Mesothelial cell of epicardium (in vitro differentiated cells): ENCODE measurements at regions not wholly inside any gene's neighbourhood (a gene's known extent, or its start where the extent isn't known, plus 50 kb on each side); places are given as distances from the start of the nearest gene placed in this dataset.

Experiments used
- DNase-seq, 2 experiments: peaks; one replicate each; pipeline ENCODE4 v3.0.0; 2021; ENCODE audit warnings: low spot score in 2 of 2; ENCODE audit not compliant: unreplicated experiment in 2 of 2
- H3K27ac Mint-ChIP-seq: 2 replicates; pipeline ENCODE4 v1.8.0; 2021; ENCODE audit warnings: mixed read lengths
- H3K27me3 Mint-ChIP-seq: 2 replicates; pipeline ENCODE4 v1.8.0; 2021; ENCODE audit warnings: low read depth, mixed read lengths
- H3K36me3 Mint-ChIP-seq: 2 replicates; pipeline ENCODE4 v1.8.0; 2021; ENCODE audit warnings: mixed read lengths
- H3K4me1 Mint-ChIP-seq: 2 replicates; pipeline ENCODE4 v1.8.0; 2021; ENCODE audit warnings: mixed read lengths
- H3K4me3 Mint-ChIP-seq: 2 replicates; pipeline ENCODE4 v1.8.0; 2021; ENCODE audit warnings: mild to moderate bottlenecking, moderate library complexity, mixed read lengths
- H3K9me3 Mint-ChIP-seq: 2 replicates; pipeline ENCODE4 v1.8.0; 2021; ENCODE audit warnings: mixed read lengths
- TF ChIP-seq, protein P1 (sequence below): fragments of 200-600 bp; sonication (generic); IDR thresholded peaks from one replicate; pipeline ENCODE4 v1.5.0; 2021; ENCODE audit warnings: antibody characterized with exemption; ENCODE audit not compliant: unreplicated experiment

GRCh38 chr17:77428020-77428748 is 287.4 kb downstream of the SEC14L1 start:
- peak overlapping the region; percentile 59 for H3K27ac Mint-ChIP-seq
- no peaks in the 10 kb centered on the region for H3K36me3 Mint-ChIP-seq

GRCh38 chr17:77428749-77429368 is 288.1 kb downstream of the SEC14L1 start:
- TF ChIP-seq, protein P1, sequence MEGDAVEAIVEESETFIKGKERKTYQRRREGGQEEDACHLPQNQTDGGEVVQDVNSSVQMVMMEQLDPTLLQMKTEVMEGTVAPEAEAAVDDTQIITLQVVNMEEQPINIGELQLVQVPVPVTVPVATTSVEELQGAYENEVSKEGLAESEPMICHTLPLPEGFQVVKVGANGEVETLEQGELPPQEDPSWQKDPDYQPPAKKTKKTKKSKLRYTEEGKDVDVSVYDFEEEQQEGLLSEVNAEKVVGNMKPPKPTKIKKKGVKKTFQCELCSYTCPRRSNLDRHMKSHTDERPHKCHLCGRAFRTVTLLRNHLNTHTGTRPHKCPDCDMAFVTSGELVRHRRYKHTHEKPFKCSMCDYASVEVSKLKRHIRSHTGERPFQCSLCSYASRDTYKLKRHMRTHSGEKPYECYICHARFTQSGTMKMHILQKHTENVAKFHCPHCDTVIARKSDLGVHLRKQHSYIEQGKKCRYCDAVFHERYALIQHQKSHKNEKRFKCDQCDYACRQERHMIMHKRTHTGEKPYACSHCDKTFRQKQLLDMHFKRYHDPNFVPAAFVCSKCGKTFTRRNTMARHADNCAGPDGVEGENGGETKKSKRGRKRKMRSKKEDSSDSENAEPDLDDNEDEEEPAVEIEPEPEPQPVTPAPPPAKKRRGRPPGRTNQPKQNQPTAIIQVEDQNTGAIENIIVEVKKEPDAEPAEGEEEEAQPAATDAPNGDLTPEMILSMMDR, result no peak
- H3K36me3 Mint-ChIP-seq, result no peaks in the 10 kb centered on the region
- peaks cover 55% of the 10 kb centered on the region for H3K4me1 Mint-ChIP-seq
- H3K27ac Mint-ChIP-seq, result peak overlapping the region; percentile 92
- no peak overlapping the region for H3K4me3 Mint-ChIP-seq
- no peaks in the 10 kb centered on the region for H3K27me3 Mint-ChIP-seq
- H3K9me3 Mint-ChIP-seq, result no peaks in the 10 kb centered on the region
- no peak for DNase-seq

More at GRCh38 chr17:77428020-77428748, 287.4 kb downstream of the SEC14L1 start:
- no peak overlapping the region for H3K4me3 Mint-ChIP-seq
- no peak for DNase-seq
- H3K4me1 Mint-ChIP-seq, result peaks cover 59% of the 10 kb centered on the region
- H3K9me3 Mint-ChIP-seq, result no peaks in the 10 kb centered on the region
- TF ChIP-seq, protein P1, result no peak
- no peaks in the 10 kb centered on the region for H3K27me3 Mint-ChIP-seq

GRCh38 chr17:77429369-77429968 is 288.7 kb downstream of the SEC14L1 start:
- H3K4me1 Mint-ChIP-seq, result peaks cover 59% of the 10 kb centered on the region

DNA sequence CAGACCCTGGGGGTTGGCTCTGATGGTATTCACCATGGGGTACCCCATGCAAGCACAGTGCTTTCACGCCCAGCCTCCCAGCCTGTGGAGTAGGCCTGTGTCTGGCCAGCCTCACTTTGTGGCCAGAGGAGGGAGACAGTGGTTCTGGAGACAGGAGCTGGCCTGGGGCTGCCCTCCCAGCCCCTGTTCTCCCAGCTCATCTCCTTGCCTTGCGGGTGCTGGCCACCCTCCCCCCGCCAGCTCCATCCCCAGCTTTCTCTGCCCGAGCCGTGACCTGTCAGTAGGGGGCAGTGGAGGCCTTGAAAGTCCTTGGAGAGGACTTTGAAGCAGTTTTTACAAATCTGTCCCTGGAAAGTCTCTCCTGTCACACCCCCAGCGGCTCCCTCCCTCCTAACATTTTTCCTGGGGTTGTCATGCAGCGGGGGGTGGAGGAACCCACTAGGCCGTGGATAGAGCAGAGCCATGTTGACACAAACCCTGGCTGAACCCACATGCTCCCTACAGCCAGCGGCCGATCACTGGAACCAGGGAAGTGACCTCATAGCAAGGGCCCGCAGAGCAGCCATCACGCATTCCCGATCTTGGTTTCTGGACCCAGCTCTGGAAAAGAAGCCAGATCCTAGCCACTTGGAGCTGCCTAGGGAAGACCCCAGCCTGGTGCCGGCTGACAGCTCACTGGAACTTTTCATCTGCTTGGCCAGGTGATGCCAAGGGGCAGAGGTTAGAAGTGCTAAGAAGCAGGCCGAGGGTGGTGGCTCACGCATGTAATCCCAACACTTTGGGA is 289.4 kb downstream of the SEC14L1 start:
- DNase-seq, result peak; percentile 66 to 84
- Mint-ChIP-seq H3K4me1 (peaks cover 62% of the 10 kb centered on the region), H3K9me3 (no peaks in the 10 kb centered on the region), H3K27ac (peak overlapping the region; percentile 92), H3K4me3 (peak overlapping the region; percentile 26), H3K36me3 (no peaks in the 10 kb centered on the region), H3K27me3 (no peaks in the 10 kb centered on the region)
- TF ChIP-seq, protein P1, result peak; percentile 64

More at GRCh38 chr17:77429369-77429968, 288.7 kb downstream of the SEC14L1 start:
- TF ChIP-seq, protein P1, result no peak
- no peaks in the 10 kb centered on the region for H3K9me3 Mint-ChIP-seq
- peak overlapping the region; percentile 92 for H3K27ac Mint-ChIP-seq
- no peak overlapping the region for H3K4me3 Mint-ChIP-seq
- DNase-seq, result no peak
- no peaks in the 10 kb centered on the region for H3K36me3 Mint-ChIP-seq
- H3K27me3 Mint-ChIP-seq, result no peaks in the 10 kb centered on the region

- DNase-seq, result no peak
Measured at GRCh38 chr17:77432034-77432661, 291.4 kb downstream of the SEC14L1 start.

More at GRCh38 chr17:77432034-77432661, 291.4 kb downstream of the SEC14L1 start:
- no peaks in the 10 kb centered on the region for H3K27me3 Mint-ChIP-seq
- H3K27ac Mint-ChIP-seq, result peak overlapping the region; percentile 80
- H3K9me3 Mint-ChIP-seq, result no peaks in the 10 kb centered on the region
- TF ChIP-seq, protein P1, result no peak
- H3K4me3 Mint-ChIP-seq, result peak overlapping the region; percentile 7
- peaks cover 64% of the 10 kb centered on the region for H3K4me1 Mint-ChIP-seq
- H3K36me3 Mint-ChIP-seq, result no peaks in the 10 kb centered on the region
